ENCODE measurements at regions not wholly inside any gene's neighbourhood (a gene's known extent, or its start where the extent isn't known, plus 50 kb on each side); places are given as distances from the start of the nearest gene placed in this dataset.

DNA sequence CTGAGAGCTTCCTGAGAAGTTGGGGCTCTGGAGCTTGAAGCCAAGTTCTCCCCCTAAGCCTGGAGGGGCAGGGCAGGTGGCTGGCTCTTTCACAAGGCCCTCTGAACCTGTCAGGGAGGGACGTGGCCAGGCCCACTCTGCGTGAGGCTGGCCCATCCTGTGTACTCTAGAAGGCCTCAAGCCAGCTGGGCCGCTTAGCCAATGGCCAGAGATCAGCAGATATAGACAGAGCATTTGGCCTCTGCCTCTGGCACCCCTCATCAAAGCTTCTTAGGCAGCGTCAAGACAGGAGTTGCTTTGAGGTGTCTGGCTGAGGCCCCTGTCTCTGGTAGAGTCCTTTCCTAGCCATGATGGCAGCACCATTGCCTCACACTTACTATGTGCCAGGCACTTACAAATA, 105.6 kb downstream of the FGF18 start:
- H2AFZ ChIP-seq (ENCODE audit: low read length) = no peak overlapping the region
- no TSS peak for BruUV-seq (replicated peaks)
- no peaks in the 10 kb centered on the region for H4K20me1 ChIP-seq (ENCODE audit: insufficient read depth, low read length)
- no peaks in the 10 kb centered on the region for H3K9me2 ChIP-seq (ENCODE audit: insufficient read depth, low read length)
- ChIA-PET CTCF (ENCODE audit: unreplicated experiment) (no interaction called here), POLR2A (no interaction called here)
- DNase-seq (ENCODE audit: low spot score) = no peak
- no peak overlapping the region for H3K4me2 ChIP-seq (ENCODE audit: low read length)
- no peaks in the 10 kb centered on the region for H3K4me1 ChIP-seq (ENCODE audit: insufficient read depth, low read length, poor library complexity, severe bottlenecking)
- H3K9me3 ChIP-seq (ENCODE audit: low read length) = no peaks in the 10 kb centered on the region
- no peaks in the 10 kb centered on the region for H3K79me2 ChIP-seq (ENCODE audit: insufficient read depth, low read depth, low read length)
- no peak for TF ChIP-seq EZH2phosphoT487 (IDR thresholded peaks at IDR 0.05; ENCODE audit: borderline replicate concordance, low read depth, low read length)
- TF ChIP-seq, protein P1, sequence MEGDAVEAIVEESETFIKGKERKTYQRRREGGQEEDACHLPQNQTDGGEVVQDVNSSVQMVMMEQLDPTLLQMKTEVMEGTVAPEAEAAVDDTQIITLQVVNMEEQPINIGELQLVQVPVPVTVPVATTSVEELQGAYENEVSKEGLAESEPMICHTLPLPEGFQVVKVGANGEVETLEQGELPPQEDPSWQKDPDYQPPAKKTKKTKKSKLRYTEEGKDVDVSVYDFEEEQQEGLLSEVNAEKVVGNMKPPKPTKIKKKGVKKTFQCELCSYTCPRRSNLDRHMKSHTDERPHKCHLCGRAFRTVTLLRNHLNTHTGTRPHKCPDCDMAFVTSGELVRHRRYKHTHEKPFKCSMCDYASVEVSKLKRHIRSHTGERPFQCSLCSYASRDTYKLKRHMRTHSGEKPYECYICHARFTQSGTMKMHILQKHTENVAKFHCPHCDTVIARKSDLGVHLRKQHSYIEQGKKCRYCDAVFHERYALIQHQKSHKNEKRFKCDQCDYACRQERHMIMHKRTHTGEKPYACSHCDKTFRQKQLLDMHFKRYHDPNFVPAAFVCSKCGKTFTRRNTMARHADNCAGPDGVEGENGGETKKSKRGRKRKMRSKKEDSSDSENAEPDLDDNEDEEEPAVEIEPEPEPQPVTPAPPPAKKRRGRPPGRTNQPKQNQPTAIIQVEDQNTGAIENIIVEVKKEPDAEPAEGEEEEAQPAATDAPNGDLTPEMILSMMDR (conservative IDR thresholded peaks at IDR 0.05; ENCODE audit: low read length) = no peak
- H3K36me3 ChIP-seq (ENCODE audit: insufficient read depth, low read length) = no peaks in the 10 kb centered on the region
- no peak overlapping the region for H3K4me3 ChIP-seq (ENCODE audit: low read depth, low read length, poor library complexity, severe bottlenecking)
- no peak overlapping the region for H3K27ac ChIP-seq (ENCODE audit: low read depth, low read length, poor library complexity, severe bottlenecking)
- intact Hi-C loops (cut with micrococcal nuclease; ENCODE audit: unreplicated experiment) = no loop called here

DNA sequence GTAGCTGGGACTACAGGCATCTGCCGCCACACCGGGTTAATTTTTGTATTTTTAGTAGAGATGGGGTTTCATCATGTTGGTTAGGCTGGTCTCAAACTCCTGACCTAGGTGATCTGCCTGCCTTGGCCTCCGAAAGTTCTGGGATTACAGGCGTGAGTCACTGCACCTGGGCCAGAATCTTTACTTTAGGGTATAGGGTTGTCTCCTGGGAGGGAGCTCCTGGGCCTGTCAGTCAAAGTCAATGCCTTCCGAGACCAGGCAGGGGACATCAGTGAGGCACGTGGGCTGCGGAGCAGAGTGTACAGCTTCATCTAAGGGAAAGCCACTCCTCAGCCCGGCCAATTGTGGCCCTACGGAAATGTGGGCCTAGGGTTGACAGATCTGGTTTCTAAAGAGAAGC, 108.6 kb downstream of the FGF18 start:
- H3K27ac ChIP-seq (ENCODE audit: low read depth, low read length, poor library complexity, severe bottlenecking) = no peak overlapping the region
- ChIA-PET POLR2A (interaction anchor here (0.6 kb wide), 1 partner anchor 586 kb away, joined by 3 read pairs; no protein-coding TSS in a partner anchor), CTCF (ENCODE audit: unreplicated experiment) (no interaction called here)
- no peaks in the 10 kb centered on the region for H3K79me2 ChIP-seq (ENCODE audit: insufficient read depth, low read depth, low read length)
- no TSS peak for BruUV-seq (replicated peaks)
- H3K4me3 ChIP-seq (ENCODE audit: low read depth, low read length, poor library complexity, severe bottlenecking) = no peak overlapping the region
- TF ChIP-seq, protein P1 (conservative IDR thresholded peaks at IDR 0.05; ENCODE audit: low read length) = no peak
- TF ChIP-seq EZH2phosphoT487 (IDR thresholded peaks at IDR 0.05; ENCODE audit: borderline replicate concordance, low read depth, low read length) = no peak
- H3K36me3 ChIP-seq (ENCODE audit: insufficient read depth, low read length) = no peaks in the 10 kb centered on the region
- intact Hi-C loops (cut with micrococcal nuclease; ENCODE audit: unreplicated experiment) = no loop called here
- no peaks in the 10 kb centered on the region for H3K4me1 ChIP-seq (ENCODE audit: insufficient read depth, low read length, poor library complexity, severe bottlenecking)
- H2AFZ ChIP-seq (ENCODE audit: low read length) = no peak overlapping the region
- no peaks in the 10 kb centered on the region for H3K9me2 ChIP-seq (ENCODE audit: insufficient read depth, low read length)
- DNase-seq (ENCODE audit: low spot score) = no peak
- H3K4me2 ChIP-seq (ENCODE audit: low read length) = no peak overlapping the region
- H3K9me3 ChIP-seq (ENCODE audit: low read length) = no peaks in the 10 kb centered on the region
- no peaks in the 10 kb centered on the region for H4K20me1 ChIP-seq (ENCODE audit: insufficient read depth, low read length)

DNA sequence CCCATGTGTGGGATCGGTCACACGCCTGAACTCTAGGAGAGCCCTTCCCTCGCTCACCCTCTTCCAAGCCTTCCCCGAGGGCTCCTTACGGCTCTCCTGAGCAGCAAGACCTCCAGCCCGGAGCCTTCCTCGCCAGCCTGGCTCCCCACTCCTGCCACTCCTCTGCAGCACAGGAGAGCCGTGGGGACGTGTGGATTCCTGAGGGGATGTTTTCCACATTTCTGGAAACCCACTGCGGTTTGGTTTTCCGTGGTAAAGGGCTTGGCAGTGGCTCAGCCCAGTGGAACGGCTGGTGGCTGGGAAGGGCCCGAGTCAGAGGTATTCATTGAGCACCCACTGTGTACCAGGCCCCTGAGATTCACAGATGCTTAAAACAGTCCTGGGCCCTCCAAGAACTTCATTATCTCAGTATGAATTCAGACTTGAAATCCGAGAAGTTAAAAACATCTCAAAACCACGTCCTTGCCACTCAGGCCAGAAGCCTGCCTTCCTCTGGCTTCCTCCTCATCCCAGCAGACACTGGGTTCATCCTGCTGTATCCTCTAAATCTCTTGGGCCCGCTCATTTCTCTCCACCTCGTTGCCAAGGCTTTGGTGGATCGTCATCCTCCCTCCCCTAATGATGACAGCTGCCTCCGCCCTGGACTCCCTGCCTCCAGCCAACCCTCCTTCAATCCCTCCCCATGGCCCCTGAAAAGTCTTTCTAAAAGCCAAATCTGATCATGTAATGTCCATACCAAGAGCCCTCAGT, 109.6 kb downstream of the FGF18 start:
- no peaks in the 10 kb centered on the region for H3K79me2 ChIP-seq (ENCODE audit: insufficient read depth, low read depth, low read length)
- no peaks in the 10 kb centered on the region for H3K9me3 ChIP-seq (ENCODE audit: low read length)
- no peak overlapping the region for H3K4me2 ChIP-seq (ENCODE audit: low read length)
- POLR2A ChIA-PET = no interaction called here
- no peak for DNase-seq (ENCODE audit: low spot score)
- H3K4me1 ChIP-seq (ENCODE audit: insufficient read depth, low read length, poor library complexity, severe bottlenecking) = no peaks in the 10 kb centered on the region
- no peaks in the 10 kb centered on the region for H4K20me1 ChIP-seq (ENCODE audit: insufficient read depth, low read length)
- no peaks in the 10 kb centered on the region for H3K9me2 ChIP-seq (ENCODE audit: insufficient read depth, low read length)
- H3K27ac ChIP-seq (ENCODE audit: low read depth, low read length, poor library complexity, severe bottlenecking) = no peak overlapping the region
- intact Hi-C loops (cut with micrococcal nuclease; ENCODE audit: unreplicated experiment) = no loop called here
- no peaks in the 10 kb centered on the region for H3K36me3 ChIP-seq (ENCODE audit: insufficient read depth, low read length)
- BruUV-seq (replicated peaks) = no TSS peak
- TF ChIP-seq, protein P1 (conservative IDR thresholded peaks at IDR 0.05; ENCODE audit: low read length) = no peak
- no peak for TF ChIP-seq EZH2phosphoT487 (IDR thresholded peaks at IDR 0.05; ENCODE audit: borderline replicate concordance, low read depth, low read length)
- no peak overlapping the region for H2AFZ ChIP-seq (ENCODE audit: low read length)
- no peak overlapping the region for H3K4me3 ChIP-seq (ENCODE audit: low read depth, low read length, poor library complexity, severe bottlenecking)
- CTCF ChIA-PET (ENCODE audit: unreplicated experiment) = no interaction called here

Data from OCI-LY7 (cell line).